Motor neuron (in vitro differentiated cells): ENCODE measurements at regions not wholly inside any gene's neighbourhood (a gene's known extent, or its start where the extent isn't known, plus 50 kb on each side); places are given as distances from the start of the nearest gene placed in this dataset.

Source experiments
- ATAC-seq, 8 experiments: fragments of 200-7000 bp; cut with Tn5 transposase; replicated peaks in 6 of 8; 2 replicates each; pipeline ENCODE4 v1.8.0; 2021; ENCODE audit warnings: mild to moderate bottlenecking in 8 of 8, moderate library complexity in 8 of 8
- H3K27ac ChIP-seq, 2 donors: fragments of 250-450 bp; sonication (Bioruptor Pico); 2 replicates each; pipeline ENCODE4 v1.9.0; 2021; ENCODE audit warnings: antibody characterized with exemption in 2 of 2, mild to moderate bottlenecking in 2 of 2, moderate library complexity in 1 of 2
- H3K4me1 ChIP-seq, 2 donors: fragments of 250-450 bp; sonication (Bioruptor Pico); replicated peaks in 1 of 2; 2 replicates each; pipeline ENCODE4 v1.6.1; 2021; ENCODE audit warnings: antibody characterized with exemption in 2 of 2, mild to moderate bottlenecking in 2 of 2, moderate library complexity in 1 of 2
- H3K4me3 ChIP-seq, 5 donors: fragments of 250-450 bp; sonication (Bioruptor Pico); 2 replicates each; pipeline ENCODE4 v1.9.0; 2021; ENCODE audit warnings: antibody characterized with exemption in 5 of 5, mild to moderate bottlenecking in 5 of 5, moderate library complexity in 4 of 5
- WGBS, 10 experiments: fragments of 450-650 bp; shearing (Covaris generic); methylation state at CpG; one replicate each; pipeline ENCODE4 v1.0.0; 2022; 5-methylcytosine and 5-hydroxymethylcytosine counted together
- in situ Hi-C, 9 experiments: fragments of 400-800 bp; cut with MboI; loops; one replicate each; pipeline ENCODE4 v1.15.0; 2021; ENCODE audit warnings: low sequenced_read_pairs in 9 of 9, low pct_unique_long_range_greater_than_20kb in 2 of 9; ENCODE audit not compliant: unreplicated experiment in 9 of 9

GRCh38 chr5:61820836-61821235, 485.2 kb upstream of the KIF2A start:
- peak in 5 of 8 experiments; percentile 23 to 56 (median 27) for ATAC-seq
- WGBS, 10 experiments, result 40 to 92% (median 77%) methylated on average over 1 to 4 of the region's 4 CpGs; no CpG with 5 or more reads in 3 of the 10 experiments
- no peak overlapping the region for H3K27ac ChIP-seq
- in situ Hi-C loops, result loop anchor here in 1 of 9 experiments (25.0 kb wide), 1 partner anchor 159 kb away; no protein-coding TSS in a partner anchor
- H3K4me1 ChIP-seq, result peaks cover 12 to 28% of the 10 kb centered on the region in 2 donors
- H3K4me3 ChIP-seq, result no peak overlapping the region

DNA sequence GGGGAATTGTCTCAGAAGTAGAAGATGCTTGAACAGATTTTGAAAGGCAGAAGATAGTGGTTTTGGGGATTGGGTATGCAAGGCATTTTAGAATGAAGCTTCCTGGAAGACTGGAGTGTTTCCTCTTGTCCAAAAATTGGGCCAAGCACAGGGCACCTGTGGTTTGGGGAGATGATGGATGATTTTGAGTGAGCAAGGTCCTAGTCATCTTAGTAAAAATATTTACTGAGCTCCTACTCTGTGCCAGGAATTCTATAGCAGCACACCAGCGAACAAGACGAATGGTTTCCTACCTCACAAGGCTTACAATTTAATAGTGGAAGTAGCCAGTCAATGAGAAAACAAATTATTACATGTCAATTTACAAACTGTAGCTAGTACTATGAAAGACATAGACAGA, 484.4 kb upstream of the KIF2A start:
- in situ Hi-C loops, result loop anchor here in 1 of 9 experiments (25.0 kb wide), 1 partner anchor 159 kb away; no protein-coding TSS in a partner anchor
- H3K27ac ChIP-seq, result no peak overlapping the region
- WGBS, 10 experiments, result 56 to 100% methylated on average over 1 to 2 of the region's 2 CpGs; no CpG with 5 or more reads in 8 of the 10 experiments
- H3K4me3 ChIP-seq, result no peak overlapping the region
- H3K4me1 ChIP-seq, result peaks cover 12 to 24% of the 10 kb centered on the region in 2 donors
- no peak for ATAC-seq

DNA sequence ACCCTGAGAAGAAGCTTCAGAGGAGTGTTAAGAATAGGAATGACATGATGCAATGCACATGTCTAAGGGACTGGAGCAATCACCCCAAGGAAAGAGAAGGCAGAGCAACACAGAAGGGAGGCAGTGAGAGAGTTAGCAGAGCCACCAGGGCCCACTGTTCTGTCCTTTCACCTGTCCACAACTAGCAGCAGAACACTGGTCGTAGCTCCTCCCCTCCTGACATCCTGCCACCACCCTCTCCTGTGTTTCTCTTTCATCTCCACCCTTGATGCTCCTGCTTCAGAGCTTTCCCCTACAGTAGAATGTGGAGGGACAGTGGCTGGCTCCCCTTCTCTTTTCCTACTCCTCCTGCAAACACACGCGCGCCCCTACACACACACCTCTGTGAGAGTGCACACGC, 483.4 kb upstream of the KIF2A start:
- in situ Hi-C loops, result loop anchor here in 1 of 9 experiments (25.0 kb wide), 1 partner anchor 160 kb away; no protein-coding TSS in a partner anchor
- peaks cover 5 to 15% of the 10 kb centered on the region in 2 donors for H3K4me1 ChIP-seq
- no peak overlapping the region for H3K4me3 ChIP-seq
- ATAC-seq, result peak in 2 of 8 experiments; percentile 24 to 33
- no peak overlapping the region for H3K27ac ChIP-seq
- 97 to 100% (median 100%) methylated on average over 1 to 5 of the region's 5 CpGs; no CpG with 5 or more reads in 7 of the 10 experiments for WGBS, 10 experiments

DNA sequence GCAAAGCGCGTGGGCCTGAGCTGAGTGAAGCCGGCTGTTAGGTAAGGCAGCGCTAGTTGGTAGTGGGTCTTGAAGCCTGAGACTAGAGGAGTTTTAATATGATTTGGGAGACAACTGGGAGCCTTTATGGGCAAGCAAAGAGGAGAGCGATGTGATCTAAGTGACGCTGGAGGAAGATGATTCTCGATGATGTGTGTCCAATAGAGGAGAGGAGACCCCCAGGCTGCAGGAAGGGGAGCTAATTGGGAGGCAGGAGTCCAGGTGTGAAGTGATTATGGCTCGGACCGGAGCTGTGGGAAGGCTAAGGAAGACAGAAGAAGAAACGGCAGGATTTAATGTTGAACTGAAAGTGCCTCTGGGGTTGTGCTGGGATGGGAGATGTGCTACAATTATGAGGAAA, 482.9 kb upstream of the KIF2A start:
- 0 to 100% (median 83%) methylated on average over 1 to 10 of the region's 10 CpGs; no CpG with 5 or more reads in 2 of the 10 experiments for WGBS, 10 experiments
- no peak for ATAC-seq
- Histone ChIP-seq H3K4me3 (no peak overlapping the region), H3K27ac (no peak overlapping the region), H3K4me1 (peaks cover 5 to 10% of the 10 kb centered on the region in 2 donors)
- in situ Hi-C loops, result loop anchor here in 1 of 9 experiments (25.0 kb wide), 1 partner anchor 161 kb away; no protein-coding TSS in a partner anchor

GRCh38 chr5:61823781-61824180, 482.2 kb upstream of the KIF2A start:
- H3K27ac ChIP-seq, result no peak overlapping the region
- H3K4me1 ChIP-seq, result peaks cover 5 to 9% of the 10 kb centered on the region in 2 donors
- no peak for ATAC-seq
- 29 to 71% (median 43%) methylated on average over 1 to 2 of the region's 2 CpGs; no CpG with 5 or more reads in 5 of the 10 experiments for WGBS, 10 experiments
- in situ Hi-C loops, result loop anchor here in 1 of 9 experiments (25.0 kb wide), 1 partner anchor 161 kb away; no protein-coding TSS in a partner anchor
- no peak overlapping the region for H3K4me3 ChIP-seq

DNA sequence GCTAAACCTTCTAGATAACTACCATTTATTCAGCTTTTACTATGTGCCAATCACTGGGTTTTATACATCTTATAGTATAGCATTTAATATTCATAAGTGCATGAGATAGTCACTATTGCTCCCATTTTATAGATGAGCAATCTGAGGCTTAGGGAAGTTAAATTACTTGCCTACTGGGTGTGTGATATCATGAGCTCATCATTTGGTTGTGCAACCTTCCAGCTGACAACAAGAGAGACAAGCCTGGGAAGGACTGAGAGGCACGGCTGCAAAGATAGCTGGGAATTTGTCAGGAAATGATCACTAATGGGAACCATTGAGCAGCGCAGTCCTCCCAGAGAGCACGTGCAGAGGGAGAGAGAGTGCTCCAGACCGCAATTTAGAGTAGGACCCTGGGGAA, 481.6 kb upstream of the KIF2A start:
- WGBS, 10 experiments, result 22 to 100% (median 81%) methylated on average over 1 to 4 of the region's 4 CpGs; no CpG with 5 or more reads in 5 of the 10 experiments
- ATAC-seq, result no peak
- Histone ChIP-seq H3K27ac (no peak overlapping the region), H3K4me3 (no peak overlapping the region), H3K4me1 (peaks cover 5 to 9% of the 10 kb centered on the region in 2 donors)
- in situ Hi-C loops, result loop anchor here in 1 of 9 experiments (25.0 kb wide), 1 partner anchor 162 kb away; no protein-coding TSS in a partner anchor

GRCh38 chr5:61827445-61827975, 478.5 kb upstream of the KIF2A start:
- WGBS, 10 experiments, result 19 to 40% methylated on average over 1 to 2 of the region's 2 CpGs; no CpG with 5 or more reads in 8 of the 10 experiments
- in situ Hi-C loops, result no loop called here
- ATAC-seq, result no peak
- Histone ChIP-seq H3K4me3 (no peak overlapping the region), H3K27ac (no peak overlapping the region), H3K4me1 (no peaks in the 10 kb centered on the region)

DNA sequence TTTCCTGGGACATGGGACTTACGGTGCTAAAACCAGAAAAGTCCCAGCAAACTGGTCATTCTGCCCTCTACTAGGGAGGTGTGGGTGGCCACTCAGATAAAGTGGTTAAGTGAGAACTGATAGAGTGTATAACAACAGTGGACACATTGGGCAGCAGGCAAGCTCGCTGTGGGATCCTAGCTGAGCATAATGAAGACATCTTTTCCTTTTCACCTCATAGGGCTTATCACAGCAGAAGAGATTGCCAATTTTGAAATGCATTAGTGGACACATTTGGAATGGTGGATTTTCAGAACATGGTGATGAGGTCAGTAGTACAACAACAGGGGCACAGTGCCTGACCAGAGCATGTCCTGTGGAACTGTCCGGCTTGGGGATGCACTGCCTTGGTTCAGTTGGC, 477.1 kb upstream of the KIF2A start:
- Histone ChIP-seq H3K27ac (no peak overlapping the region), H3K4me3 (no peak overlapping the region), H3K4me1 (no peaks in the 10 kb centered on the region)
- 41 to 100% (median 84%) methylated on average over 1 to 3 of the region's 3 CpGs; no CpG with 5 or more reads in 2 of the 10 experiments for WGBS, 10 experiments
- no peak for ATAC-seq
- in situ Hi-C loops, result no loop called here

DNA sequence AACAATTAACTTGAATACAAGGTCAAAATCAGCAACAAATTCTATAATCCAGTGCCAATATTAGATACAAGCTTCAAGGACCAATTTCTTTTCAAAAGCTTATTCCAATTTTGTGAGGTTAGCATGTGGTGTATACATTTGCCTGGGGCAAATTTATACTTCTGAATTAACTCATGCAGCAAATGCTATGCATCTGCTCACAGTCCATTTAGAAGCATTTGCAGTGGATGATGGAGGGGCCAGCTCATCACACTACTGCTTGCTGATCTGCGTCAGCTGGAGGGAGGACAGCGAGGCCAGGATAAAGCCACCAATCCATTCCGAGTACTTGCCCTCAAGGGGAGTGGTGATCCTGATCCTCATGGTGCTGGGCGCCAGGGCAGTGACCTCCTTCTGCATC, 474.3 kb upstream of the KIF2A start:
- 40 to 100% (median 83%) methylated on average over 1 to 4 of the region's 4 CpGs; no CpG with 5 or more reads in 3 of the 10 experiments for WGBS, 10 experiments
- peak in 1 of 8 experiments; percentile 33 for ATAC-seq
- in situ Hi-C loops, result no loop called here
- no peaks in the 10 kb centered on the region for H3K4me1 ChIP-seq
- H3K27ac ChIP-seq, result no peak overlapping the region
- H3K4me3 ChIP-seq, result no peak overlapping the region

DNA sequence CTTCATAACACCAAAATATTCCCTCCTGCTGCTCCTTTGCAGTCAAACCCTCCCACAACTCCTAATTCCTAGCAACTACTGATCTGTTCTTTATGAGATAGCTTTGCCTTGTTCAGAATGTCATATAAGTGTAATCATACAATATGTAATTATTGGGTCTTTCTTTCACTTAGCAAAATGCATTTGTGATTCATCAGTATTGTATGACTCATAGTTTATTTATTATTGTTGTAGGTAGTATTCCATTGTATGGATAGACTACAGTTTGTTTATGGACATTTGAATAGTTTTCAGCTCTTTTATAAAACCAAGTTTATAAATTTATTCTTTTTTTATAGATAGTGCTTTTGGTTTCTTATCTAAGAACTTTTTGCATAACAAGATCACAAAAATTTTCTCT, 468.2 kb upstream of the KIF2A start:
- Histone ChIP-seq H3K4me3 (no peak overlapping the region), H3K27ac (no peak overlapping the region), H3K4me1 (peaks cover 0 to 5% of the 10 kb centered on the region in 2 donors)
- peak in 2 of 8 experiments; percentile 15 to 21 for ATAC-seq
- in situ Hi-C loops, result no loop called here

DNA sequence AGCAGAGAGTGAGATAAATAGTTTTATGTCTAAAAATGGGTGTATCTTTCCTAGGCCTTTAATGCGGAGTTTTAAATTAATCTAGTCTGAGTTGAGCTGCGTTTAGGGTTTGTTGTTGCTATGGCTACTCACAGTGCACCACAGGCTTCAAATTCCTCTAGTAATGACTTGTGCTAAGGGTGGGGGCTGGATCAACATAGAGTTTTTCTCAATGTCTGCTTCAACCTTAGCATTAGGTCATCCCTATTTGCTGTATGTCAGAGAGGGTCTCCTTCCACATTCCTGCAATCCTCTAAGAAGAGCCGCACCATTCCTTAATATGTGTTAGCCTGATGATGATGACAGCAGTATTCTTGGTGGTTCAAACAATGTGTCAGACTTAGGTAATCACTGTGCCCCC, 465.6 kb upstream of the KIF2A start:
- ATAC-seq, result peak in 6 of 8 experiments; percentile 23 to 97 (median 68)
- Histone ChIP-seq H3K4me3 (no peak overlapping the region), H3K4me1 (peaks cover 0 to 5% of the 10 kb centered on the region in 2 donors), H3K27ac (no peak overlapping the region)
- WGBS, 10 experiments, result 0 to 83% (median 70%) methylated on average over 1 to 3 of the region's 3 CpGs; no CpG with 5 or more reads in 3 of the 10 experiments
- in situ Hi-C loops, result no loop called here

DNA sequence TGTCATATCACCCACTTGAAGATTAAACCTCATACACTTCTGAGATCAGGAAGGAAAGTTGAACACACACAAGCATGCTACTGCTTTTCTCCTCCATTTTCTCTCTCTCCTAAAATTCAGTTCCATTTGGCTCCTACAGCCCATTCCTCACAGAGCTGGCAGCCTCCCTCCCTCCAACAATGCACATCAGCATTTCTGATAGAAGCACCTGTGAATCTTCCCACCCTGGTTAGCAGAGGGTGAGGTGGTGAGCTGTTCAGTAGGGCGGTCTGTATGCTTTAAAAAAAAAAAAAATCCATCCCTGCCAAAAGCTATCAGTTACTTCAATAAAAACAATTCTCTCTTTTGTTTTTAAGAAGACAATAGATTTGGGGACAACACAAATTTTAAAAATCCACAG, 463.2 kb upstream of the KIF2A start:
- no peak overlapping the region for H3K4me3 ChIP-seq
- in situ Hi-C loops, result no loop called here
- WGBS, 10 experiments, result 0 to 100% (median 63%) methylated on average over 1 of the region's 1 CpG; no CpG with 5 or more reads in 6 of the 10 experiments
- H3K27ac ChIP-seq, result no peak overlapping the region
- no peak for ATAC-seq
- peaks cover 0 to 5% of the 10 kb centered on the region in 2 donors for H3K4me1 ChIP-seq

DNA sequence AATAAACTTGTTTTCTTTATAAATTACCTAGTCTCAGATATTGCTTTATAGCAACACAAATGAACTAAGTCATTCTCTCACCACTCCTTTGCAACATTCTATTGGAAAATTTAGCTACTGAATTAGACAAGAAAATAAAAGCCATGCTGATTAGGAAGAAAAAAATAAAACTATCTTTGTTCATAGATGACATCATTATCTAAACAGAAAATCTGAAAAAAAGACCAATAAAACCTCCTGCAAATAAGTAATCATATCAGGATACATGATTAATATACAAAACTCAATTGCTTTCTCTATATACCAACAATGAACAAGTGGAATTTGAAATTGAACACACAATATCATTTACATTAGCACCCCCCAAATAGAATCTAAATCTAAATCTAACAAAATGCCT, 455.3 kb upstream of the KIF2A start:
- H3K27ac ChIP-seq, result no peak overlapping the region
- no peak overlapping the region for H3K4me3 ChIP-seq
- ATAC-seq, result no peak
- in situ Hi-C loops, result no loop called here
- H3K4me1 ChIP-seq, result no peaks in the 10 kb centered on the region

GRCh38 chr5:61854531-61854930, 451.5 kb upstream of the KIF2A start:
- in situ Hi-C loops, result no loop called here
- Histone ChIP-seq H3K4me3 (no peak overlapping the region), H3K27ac (no peak overlapping the region), H3K4me1 (no peaks in the 10 kb centered on the region)
- ATAC-seq, result no peak
- 0 to 100% (median 80%) methylated on average over 1 to 2 of the region's 2 CpGs; no CpG with 5 or more reads in 1 of the 10 experiments for WGBS, 10 experiments
